IMR-90 (cell line): ENCODE measurements at regions not wholly inside any gene's neighbourhood (a gene's known extent, or its start where the extent isn't known, plus 50 kb on each side); places are given as distances from the start of the nearest gene placed in this dataset.

Experiments used
- ATAC-seq: fragments of 200-7000 bp; cut with Tn5 transposase; 2 replicates; pipeline ENCODE4 v1.9.1; 2020; ENCODE audit warnings: low read depth, mild to moderate bottlenecking, moderate library complexity
- BruUV-seq: library from RNA; stranded (reverse); fragments of 400-500 nt; replicated peaks from 2 replicates; lab custom pipeline; 2021; lab: Mats Ljungman, UMichigan
- CTCF ChIA-PET: fragments of 300-600 bp; formaldehyde crosslinking; extraction: SDS; loops from one replicate; lab custom pipeline; 2021; ENCODE audit warnings: antibody characterized with exemption; lab: Yijun Ruan, JAX
- POLR2A ChIA-PET: fragments of 300-600 bp; sonication (Branson Sonifier 250); formaldehyde crosslinking; loops from one replicate; lab custom pipeline; 2022; ENCODE audit warnings: antibody characterized with exemption; ENCODE audit not compliant: unreplicated experiment; lab: Charles Lee
- DNase-seq: peaks from one replicate; pipeline ENCODE4 v3.0.0; 2013
- H2AFZ ChIP-seq: replicated peaks from 2 replicates; pipeline ENCODE3; 2013; ENCODE audit warnings: low read length, mild to moderate bottlenecking; ENCODE audit not compliant: poor library complexity
- H2AK5ac ChIP-seq: 2 replicates; pipeline ENCODE4 v1.6.1; 2013; ENCODE audit warnings: low read depth, low read length, inconsistent platforms
- H2AK9ac ChIP-seq: replicated peaks from 2 replicates; pipeline ENCODE3; 2013; ENCODE audit warnings: mild to moderate bottlenecking, low read depth, low read length, moderate library complexity; ENCODE audit not compliant: poor library complexity
- H2BK120ac ChIP-seq: 2 replicates; pipeline ENCODE4 v1.6.1; 2013; ENCODE audit warnings: low read depth, low read length, inconsistent platforms
- H2BK15ac ChIP-seq: 3 replicates; pipeline ENCODE4 v1.6.1; 2013; ENCODE audit warnings: low read depth, low read length, inconsistent platforms
- H2BK20ac ChIP-seq: 2 replicates; pipeline ENCODE4 v1.6.1; 2013; ENCODE audit warnings: low read depth, mild to moderate bottlenecking, inconsistent platforms, low read length, moderate library complexity
- H2BK5ac ChIP-seq: 2 replicates; pipeline ENCODE4 v1.6.1; 2013; ENCODE audit warnings: mild to moderate bottlenecking, low read depth, low read length, inconsistent platforms; ENCODE audit not compliant: poor library complexity, severe bottlenecking
- H3K14ac ChIP-seq: replicated peaks from 2 replicates; pipeline ENCODE4 v1.6.1; 2013; ENCODE audit warnings: low read depth, low read length, inconsistent platforms
- H3K18ac ChIP-seq: 2 replicates; pipeline ENCODE4 v1.6.1; 2013; ENCODE audit warnings: low read depth, low read length, control low read depth
- H3K23ac ChIP-seq: 2 replicates; pipeline ENCODE4 v1.6.1; 2013; ENCODE audit warnings: low read depth, low read length, inconsistent platforms
- H3K27ac ChIP-seq: 2 replicates; pipeline ENCODE4 v1.5.1; 2013; ENCODE audit warnings: mild to moderate bottlenecking, control low read depth, low read length; ENCODE audit not compliant: insufficient read depth
- H3K27me3 ChIP-seq: 2 replicates; pipeline ENCODE4 v1.6.1; 2013; ENCODE audit warnings: low read length; ENCODE audit not compliant: control insufficient read depth, insufficient read depth
- H3K36me3 ChIP-seq: 2 replicates; pipeline ENCODE4 v1.6.1; 2013; ENCODE audit warnings: low read length, mixed read lengths; ENCODE audit not compliant: control insufficient read depth, insufficient read depth
- H3K4ac ChIP-seq: 2 replicates; pipeline ENCODE4 v1.6.1; 2013; ENCODE audit warnings: low read depth, low read length, inconsistent platforms
- H3K4me1 ChIP-seq: 2 replicates; pipeline ENCODE4 v1.6.1; 2013; ENCODE audit warnings: low read length, mixed read lengths; ENCODE audit not compliant: control insufficient read depth, insufficient read depth
- H3K4me2 ChIP-seq: 2 replicates; pipeline ENCODE4 v1.6.1; 2013; ENCODE audit warnings: low read depth, mild to moderate bottlenecking, control low read depth, low read length, moderate library complexity
- H3K4me3 ChIP-seq: 2 replicates; pipeline ENCODE4 v1.5.1; 2013; ENCODE audit warnings: low read depth, mild to moderate bottlenecking, control low read depth, low read length, moderate library complexity; ENCODE audit not compliant: insufficient read depth
- H3K56ac ChIP-seq: 2 replicates; pipeline ENCODE4 v1.6.1; 2013; ENCODE audit warnings: low read length, inconsistent platforms; ENCODE audit not compliant: insufficient read depth; ENCODE audit errors: extremely low read depth
- H3K79me1 ChIP-seq, 2 experiments: 2 replicates each; pipeline ENCODE4 v1.6.1; 2013; ENCODE audit warnings: low read length in 2 of 2, inconsistent platforms in 1 of 2, low read depth in 1 of 2
- H3K9ac ChIP-seq: 2 replicates; pipeline ENCODE4 v1.6.1; 2013; ENCODE audit warnings: low read depth, low read length, control low read depth
- H3K9me1 ChIP-seq: 2 replicates; pipeline ENCODE4 v1.6.1; 2013; ENCODE audit warnings: low read length, inconsistent platforms; ENCODE audit not compliant: insufficient read depth
- H3K9me3 ChIP-seq: 2 replicates; pipeline ENCODE4 v1.6.1; 2013; ENCODE audit warnings: low read length; ENCODE audit not compliant: control insufficient read depth, insufficient read depth
- H4K20me1 ChIP-seq: 2 replicates; pipeline ENCODE4 v1.6.1; 2013; ENCODE audit warnings: low read length, inconsistent platforms; ENCODE audit not compliant: insufficient read depth
- H4K5ac ChIP-seq: 2 replicates; pipeline ENCODE4 v1.6.1; 2013; ENCODE audit warnings: mild to moderate bottlenecking, low read depth, low read length, control low read depth
- H4K8ac ChIP-seq, 2 experiments: 2 replicates each; pipeline ENCODE4 v1.6.1; 2013; ENCODE audit warnings: low read depth in 2 of 2, low read length in 2 of 2, control low read depth in 1 of 2, inconsistent platforms in 1 of 2
- H4K91ac ChIP-seq: 2 replicates; pipeline ENCODE4 v1.6.1; 2013; ENCODE audit warnings: low read depth, low read length, inconsistent platforms; ENCODE audit not compliant: insufficient read depth
- BHLHE40 ChIP-seq: fragments of 150-350 bp; IDR thresholded peaks from 2 replicates; pipeline ENCODE4 v1.6.1; 2016; ENCODE audit warnings: mild to moderate bottlenecking, low read depth, low read length
- SMC3 ChIP-seq: fragments of 150-350 bp; IDR thresholded peaks from 2 replicates; pipeline ENCODE4 v1.6.1; 2016; ENCODE audit warnings: low read depth, mild to moderate bottlenecking, antibody characterized with exemption, low read length, moderate library complexity
- WGBS, 2 experiments: methylation state at CpG; one replicate each; pipeline versions ENCODE4 v1.1.5 to v1.1.7; 2013; ENCODE audit warnings: missing lambda C conversion rate in 2 of 2; ENCODE audit not compliant: insufficient read length in 1 of 2; ENCODE audit errors: extremely low coverage in 2 of 2; 5-methylcytosine and 5-hydroxymethylcytosine counted together
- dilution Hi-C: fragments of 300-500 bp; cut with HindIII; formaldehyde crosslinking; loops from one replicate; pipeline ENCODE4 v1.14.3; 2018; ENCODE audit warnings: low sequenced_read_pairs; ENCODE audit not compliant: unreplicated experiment
- in situ Hi-C: fragments of 300-500 bp; cut with MboI; formaldehyde crosslinking; loops from 3 replicates; pipeline ENCODE4 v1.14.3; 2019; ENCODE audit warnings: low sequenced_read_pairs, inconsistent platforms, mixed read lengths
- intact Hi-C: fragments of 100-400 bp; cut with micrococcal nuclease; formaldehyde crosslinking; loops from 2 replicates; pipeline ENCODE4 v1.10.0; 2022

DNA sequence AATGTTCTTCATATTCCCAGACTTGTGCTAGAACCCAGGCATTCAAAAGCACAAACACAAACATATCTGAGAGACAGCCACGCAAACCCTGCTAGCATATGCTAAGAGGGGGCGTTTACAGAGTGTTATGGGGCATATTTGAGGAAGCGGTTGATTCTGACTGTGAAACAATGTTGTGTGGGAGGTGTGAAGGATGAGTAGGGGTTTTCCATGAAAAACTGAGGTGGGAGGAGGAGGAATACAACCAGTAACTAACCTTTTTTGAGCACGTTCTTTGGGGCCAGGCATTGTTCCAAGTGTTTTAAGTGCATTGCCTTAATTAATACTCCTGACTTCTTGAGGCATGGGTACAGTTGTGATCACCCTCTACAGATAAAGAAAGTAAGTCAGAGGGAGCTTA is 499.5 kb downstream of the AACS start:
- Histone ChIP-seq H3K9me1 (no peaks in the 10 kb centered on the region), H4K5ac (no peak overlapping the region), H2AK9ac (no peak overlapping the region), H3K56ac (no peak overlapping the region), H3K27me3 (no peaks in the 10 kb centered on the region), H3K36me3 (no peaks in the 10 kb centered on the region), H2AFZ (no peak overlapping the region), H3K23ac (no peak overlapping the region), H3K4me2 (no peak overlapping the region), H4K20me1 (no peaks in the 10 kb centered on the region), H2BK15ac (no peak overlapping the region), H3K9ac (no peak overlapping the region), H3K4ac (no peak overlapping the region), H4K8ac (no peak overlapping the region), H3K4me1 (no peaks in the 10 kb centered on the region), H3K14ac (no peak overlapping the region), H3K18ac (no peak overlapping the region), H3K4me3 (no peak overlapping the region), H3K79me1 (no peaks in the 10 kb centered on the region), H3K9me3 (peaks cover 19% of the 10 kb centered on the region), H3K27ac (no peak overlapping the region), H2BK20ac (no peak overlapping the region), H4K91ac (no peak overlapping the region), H2AK5ac (no peak overlapping the region), H2BK5ac (no peak overlapping the region), H2BK120ac (no peak overlapping the region)
- in situ Hi-C loops (no loop called here), intact Hi-C loops (no loop called here), dilution Hi-C loops (no loop called here)
- no peak for ATAC-seq
- no TSS peak for BruUV-seq
- CTCF ChIA-PET = no interaction called here
- DNase-seq = no peak
- POLR2A ChIA-PET = no interaction called here
- no CpG with 5 or more reads among the region's 4 CpGs for WGBS, 2 experiments
- TF ChIP-seq BHLHE40 = no peak
- TF ChIP-seq SMC3 = no peak
